IPS-18a (cell line): ENCODE measurements at regions not wholly inside any gene's neighbourhood (a gene's known extent, or its start where the extent isn't known, plus 50 kb on each side); places are given as distances from the start of the nearest gene placed in this dataset.

Experiments used
- H3K27ac ChIP-seq: one replicate; pipeline ENCODE4 v1.5.1; 2013; ENCODE audit warnings: low read length
- H3K27me3 ChIP-seq: one replicate; pipeline ENCODE4 v1.6.1; 2013; ENCODE audit warnings: mild to moderate bottlenecking, low read length; ENCODE audit not compliant: control insufficient read depth, insufficient read depth
- H3K36me3 ChIP-seq: one replicate; pipeline ENCODE4 v1.6.1; 2013; ENCODE audit warnings: low read depth, low read length; ENCODE audit not compliant: control insufficient read depth
- H3K4me1 ChIP-seq: one replicate; pipeline ENCODE4 v1.6.1; 2013; ENCODE audit warnings: low read depth, low read length; ENCODE audit not compliant: control insufficient read depth
- H3K4me3 ChIP-seq: one replicate; pipeline ENCODE4 v1.5.1; 2013; ENCODE audit warnings: low read length
- H3K9ac ChIP-seq: one replicate; pipeline ENCODE4 v1.6.1; 2013; ENCODE audit warnings: mild to moderate bottlenecking, low read length, moderate library complexity
- H3K9me3 ChIP-seq: one replicate; pipeline ENCODE4 v1.6.1; 2013; ENCODE audit warnings: low read depth, low read length; ENCODE audit not compliant: control insufficient read depth

- H3K27ac ChIP-seq = no peak overlapping the region
- no peaks in the 10 kb centered on the region for H3K9me3 ChIP-seq
- no peak overlapping the region for H3K9ac ChIP-seq
- no peaks in the 10 kb centered on the region for H3K36me3 ChIP-seq
- no peak overlapping the region for H3K4me3 ChIP-seq
- H3K4me1 ChIP-seq = peaks cover 4% of the 10 kb centered on the region
- no peaks in the 10 kb centered on the region for H3K27me3 ChIP-seq
Observed at GRCh38 chr6:164252948-164253347, 838.4 kb downstream of the QKI start.

- Histone ChIP-seq H3K4me3 (no peak overlapping the region), H3K9ac (no peak overlapping the region), H3K36me3 (no peaks in the 10 kb centered on the region), H3K4me1 (peaks cover 4% of the 10 kb centered on the region), H3K9me3 (no peaks in the 10 kb centered on the region), H3K27ac (no peak overlapping the region), H3K27me3 (no peaks in the 10 kb centered on the region)
Observed at GRCh38 chr6:164252291-164252690, 837.8 kb downstream of the QKI start.

- peaks cover 4% of the 10 kb centered on the region for H3K4me1 ChIP-seq
- no peaks in the 10 kb centered on the region for H3K9me3 ChIP-seq
- no peaks in the 10 kb centered on the region for H3K36me3 ChIP-seq
- no peaks in the 10 kb centered on the region for H3K27me3 ChIP-seq
- H3K27ac ChIP-seq = no peak overlapping the region
- no peak overlapping the region for H3K9ac ChIP-seq
- no peak overlapping the region for H3K4me3 ChIP-seq
Observed at GRCh38 chr6:164247106-164247505, 832.6 kb downstream of the QKI start.

GRCh38 chr6:164246082-164246481 lies 831.6 kb downstream of the QKI start:
- Histone ChIP-seq H3K4me3 (no peak overlapping the region), H3K36me3 (no peaks in the 10 kb centered on the region), H3K27me3 (no peaks in the 10 kb centered on the region), H3K4me1 (no peaks in the 10 kb centered on the region), H3K27ac (no peak overlapping the region), H3K9ac (no peak overlapping the region), H3K9me3 (no peaks in the 10 kb centered on the region)

- no peak overlapping the region for H3K27ac ChIP-seq
- no peaks in the 10 kb centered on the region for H3K4me1 ChIP-seq
- H3K36me3 ChIP-seq = no peaks in the 10 kb centered on the region
- no peaks in the 10 kb centered on the region for H3K27me3 ChIP-seq
- H3K9ac ChIP-seq = no peak overlapping the region
- H3K9me3 ChIP-seq = no peaks in the 10 kb centered on the region
- H3K4me3 ChIP-seq = no peak overlapping the region
Observed at GRCh38 chr6:164243949-164244348, 829.4 kb downstream of the QKI start.

GRCh38 chr6:164243012-164243610 lies 828.6 kb downstream of the QKI start:
- Histone ChIP-seq H3K27me3 (no peaks in the 10 kb centered on the region), H3K36me3 (no peaks in the 10 kb centered on the region), H3K27ac (no peak overlapping the region), H3K4me3 (no peak overlapping the region), H3K9me3 (no peaks in the 10 kb centered on the region), H3K4me1 (no peaks in the 10 kb centered on the region), H3K9ac (no peak overlapping the region)

GRCh38 chr6:164230804-164231203 lies 816.3 kb downstream of the QKI start:
- Histone ChIP-seq H3K27ac (no peak overlapping the region), H3K4me1 (no peaks in the 10 kb centered on the region)

GRCh38 chr6:164230259-164230658 lies 815.7 kb downstream of the QKI start:
- Histone ChIP-seq H3K27me3 (no peaks in the 10 kb centered on the region), H3K4me1 (no peaks in the 10 kb centered on the region), H3K9me3 (peaks cover 4% of the 10 kb centered on the region), H3K36me3 (no peaks in the 10 kb centered on the region), H3K27ac (no peak overlapping the region), H3K9ac (no peak overlapping the region), H3K4me3 (no peak overlapping the region)

More at GRCh38 chr6:164230804-164231203, 816.3 kb downstream of the QKI start:
- Histone ChIP-seq H3K36me3 (no peaks in the 10 kb centered on the region), H3K4me3 (no peak overlapping the region), H3K27me3 (no peaks in the 10 kb centered on the region), H3K9ac (no peak overlapping the region), H3K9me3 (peaks cover 4% of the 10 kb centered on the region)

- H3K27ac ChIP-seq = no peak overlapping the region
- H3K4me1 ChIP-seq = no peaks in the 10 kb centered on the region
- peaks cover 3% of the 10 kb centered on the region for H3K9me3 ChIP-seq
- H3K36me3 ChIP-seq = no peaks in the 10 kb centered on the region
- H3K4me3 ChIP-seq = no peak overlapping the region
- no peak overlapping the region for H3K9ac ChIP-seq
- H3K27me3 ChIP-seq = no peaks in the 10 kb centered on the region
Observed at GRCh38 chr6:164229716-164230115, 815.2 kb downstream of the QKI start.

GRCh38 chr6:164227952-164228522 lies 813.5 kb downstream of the QKI start:
- H3K9ac ChIP-seq = no peak overlapping the region

GRCh38 chr6:164216839-164217238 lies 802.3 kb downstream of the QKI start:
- no peaks in the 10 kb centered on the region for H3K27me3 ChIP-seq
- no peak overlapping the region for H3K9ac ChIP-seq
- no peak overlapping the region for H3K4me3 ChIP-seq
- H3K27ac ChIP-seq = no peak overlapping the region
- H3K36me3 ChIP-seq = no peaks in the 10 kb centered on the region
- H3K4me1 ChIP-seq = no peaks in the 10 kb centered on the region
- no peaks in the 10 kb centered on the region for H3K9me3 ChIP-seq

More at GRCh38 chr6:164227952-164228522, 813.5 kb downstream of the QKI start:
- Histone ChIP-seq H3K27me3 (no peaks in the 10 kb centered on the region), H3K4me3 (no peak overlapping the region), H3K27ac (no peak overlapping the region), H3K9me3 (no peaks in the 10 kb centered on the region), H3K36me3 (no peaks in the 10 kb centered on the region), H3K4me1 (no peaks in the 10 kb centered on the region)

GRCh38 chr6:164216368-164216767 lies 801.9 kb downstream of the QKI start:
- H3K27me3 ChIP-seq = no peaks in the 10 kb centered on the region
- no peak overlapping the region for H3K27ac ChIP-seq
- H3K4me1 ChIP-seq = no peaks in the 10 kb centered on the region
- H3K9me3 ChIP-seq = no peaks in the 10 kb centered on the region
- no peak overlapping the region for H3K9ac ChIP-seq
- no peak overlapping the region for H3K4me3 ChIP-seq
- H3K36me3 ChIP-seq = no peaks in the 10 kb centered on the region
